ENCODE measurements at regions not wholly inside any gene's neighbourhood (a gene's known extent, or its start where the extent isn't known, plus 50 kb on each side); places are given as distances from the start of the nearest gene placed in this dataset.

- DNase-seq, result no peak
Measured at GRCh38 chr11:37088573-37088910, 490.5 kb upstream of the RAG2 start.

GRCh38 chr11:37087650-37088572 is 489.9 kb upstream of the RAG2 start:
- DNase-seq, result no peak

GRCh38 chr11:37078521-37078920 is 480.5 kb upstream of the RAG2 start:
- DNase-seq, result no peak

GRCh38 chr11:37076866-37077265 is 478.8 kb upstream of the RAG2 start:
- no peak for DNase-seq

GRCh38 chr11:37072538-37073055 is 474.6 kb upstream of the RAG2 start:
- DNase-seq, result no peak

- no peak for DNase-seq
Measured at GRCh38 chr11:37050311-37050710, 452.3 kb upstream of the RAG2 start.

GRCh38 chr11:37040921-37041320 is 442.9 kb upstream of the RAG2 start:
- no peak for DNase-seq

GRCh38 chr11:37038911-37039310 is 440.9 kb upstream of the RAG2 start:
- no peak for DNase-seq

GRCh38 chr11:37026741-37027140 is 428.7 kb upstream of the RAG2 start:
- DNase-seq, result no peak

- DNase-seq, result no peak
Measured at GRCh38 chr11:37026326-37026725, 428.3 kb upstream of the RAG2 start.

GRCh38 chr11:37006563-37006962 is 408.5 kb upstream of the RAG2 start:
- DNase-seq, result no peak

- no peak for DNase-seq
Measured at GRCh38 chr11:37002831-37003230, 404.8 kb upstream of the RAG2 start.

GRCh38 chr11:36997656-36998055 is 399.6 kb upstream of the RAG2 start:
- DNase-seq, result no peak

GRCh38 chr11:36996795-36997194 is 398.8 kb upstream of the RAG2 start:
- no peak for DNase-seq

- DNase-seq, result no peak
Measured at GRCh38 chr11:36994208-36994607, 396.2 kb upstream of the RAG2 start.

- DNase-seq, result no peak
Measured at GRCh38 chr11:36988556-36988955, 390.5 kb upstream of the RAG2 start.

GRCh38 chr11:36985562-36985961 is 387.5 kb upstream of the RAG2 start:
- DNase-seq, result no peak

- DNase-seq, result no peak
Measured at GRCh38 chr11:36976741-36977140, 378.7 kb upstream of the RAG2 start.

GRCh38 chr11:36974771-36975170 is 376.7 kb upstream of the RAG2 start:
- DNase-seq, result no peak

- DNase-seq, result no peak
Measured at GRCh38 chr11:36953976-36954375, 355.9 kb upstream of the RAG2 start.

- no peak for DNase-seq
Measured at GRCh38 chr11:36948460-36949127, 350.6 kb upstream of the RAG2 start.

GRCh38 chr11:36945384-36945783 is 347.3 kb upstream of the RAG2 start:
- peak; percentile 6 for DNase-seq

GRCh38 chr11:36933481-36933880 is 335.4 kb upstream of the RAG2 start:
- no peak for DNase-seq

GRCh38 chr11:36931139-36931538 is 333.1 kb upstream of the RAG2 start:
- DNase-seq, result no peak

Measured in hematopoietic multipotent progenitor cell treated with erythropoietin and hydrocortisone succinate and interleukin-3 and kit ligand, for 8 days (in vitro differentiated cells).